H9 (cell line): ENCODE measurements at regions not wholly inside any gene's neighbourhood (a gene's known extent, or its start where the extent isn't known, plus 50 kb on each side); places are given as distances from the start of the nearest gene placed in this dataset.

Source experiments
- DNase-seq: peaks from one replicate; pipeline ENCODE4 v3.0.0-alpha.2; 2017
- H2AFZ ChIP-seq: one replicate; pipeline ENCODE4 v1.6.1; 2013; ENCODE audit warnings: mild to moderate bottlenecking, low read length, control low read depth, moderate library complexity
- H2AK5ac ChIP-seq: 2 replicates; pipeline ENCODE4 v1.6.1; 2013; ENCODE audit warnings: low read length, control low read depth, mixed read lengths; ENCODE audit not compliant: insufficient read length
- H2BK120ac ChIP-seq: one replicate; pipeline ENCODE4 v1.6.1; 2013; ENCODE audit warnings: low read depth, mild to moderate bottlenecking, low read length, control low read depth, inconsistent platforms; ENCODE audit not compliant: poor library complexity, severe bottlenecking
- H2BK12ac ChIP-seq: 2 replicates; pipeline ENCODE4 v1.6.1; 2013; ENCODE audit warnings: low read length, control low read depth, mixed read lengths, low read depth; ENCODE audit not compliant: insufficient read length
- H2BK15ac ChIP-seq: 2 replicates; pipeline ENCODE4 v1.6.1; 2013; ENCODE audit warnings: low read depth, low read length, control low read depth
- H2BK20ac ChIP-seq: one replicate; pipeline ENCODE4 v1.6.1; 2013; ENCODE audit warnings: low read depth, mild to moderate bottlenecking, low read length, control low read depth, inconsistent platforms; ENCODE audit not compliant: poor library complexity, severe bottlenecking
- H2BK5ac ChIP-seq: 2 replicates; pipeline ENCODE4 v1.6.1; 2013; ENCODE audit warnings: low read length, control low read depth, mixed read lengths; ENCODE audit not compliant: insufficient read length
- H3K14ac ChIP-seq: 2 replicates; pipeline ENCODE4 v1.6.1; 2013; ENCODE audit warnings: low read length, control low read depth; ENCODE audit not compliant: insufficient read depth
- H3K18ac ChIP-seq: 2 replicates; pipeline ENCODE4 v1.6.1; 2013; ENCODE audit warnings: low read depth, mild to moderate bottlenecking, mixed read lengths, low read length, control low read depth; ENCODE audit not compliant: insufficient read length
- H3K23ac ChIP-seq: 2 replicates; pipeline ENCODE4 v1.6.1; 2013; ENCODE audit warnings: low read length, control low read depth, mixed read lengths, low read depth; ENCODE audit not compliant: insufficient read length
- H3K23me2 ChIP-seq: 2 replicates; pipeline ENCODE4 v1.6.1; 2013; ENCODE audit warnings: low read depth, mild to moderate bottlenecking, mixed read lengths, low read length, control low read depth; ENCODE audit not compliant: insufficient read length, poor library complexity, severe bottlenecking
- H3K27ac ChIP-seq: 2 replicates; pipeline ENCODE4 v1.5.1; 2013; ENCODE audit warnings: low read length, control low read depth, mixed read lengths, low read depth; ENCODE audit not compliant: insufficient read length
- H3K27me3 ChIP-seq: 2 replicates; pipeline ENCODE4 v1.6.1; 2013; ENCODE audit warnings: low read length, control low read depth, inconsistent platforms; ENCODE audit not compliant: insufficient read depth
- H3K4ac ChIP-seq: 2 replicates; pipeline ENCODE4 v1.6.1; 2013; ENCODE audit warnings: low read depth, mild to moderate bottlenecking, control low read depth, inconsistent platforms, low read length, moderate library complexity
- H3K4me1 ChIP-seq: 2 replicates; pipeline ENCODE4 v1.6.1; 2013; ENCODE audit warnings: low read length, control low read depth, inconsistent platforms; ENCODE audit not compliant: insufficient read depth
- H3K4me2 ChIP-seq: 2 replicates; pipeline ENCODE4 v1.6.1; 2013; ENCODE audit warnings: low read length, control low read depth, mixed read lengths; ENCODE audit not compliant: insufficient read length, insufficient read depth
- H3K56ac ChIP-seq: 2 replicates; pipeline ENCODE4 v1.6.1; 2013; ENCODE audit warnings: low read depth, mild to moderate bottlenecking, mixed read lengths, low read length, control low read depth; ENCODE audit not compliant: insufficient read length
- H3K79me1 ChIP-seq: 2 replicates; pipeline ENCODE4 v1.6.1; 2013; ENCODE audit warnings: low read depth, mild to moderate bottlenecking, moderate library complexity, low read length, control low read depth, inconsistent platforms; ENCODE audit not compliant: insufficient read depth, poor library complexity, severe bottlenecking
- H3K79me2 ChIP-seq: 2 replicates; pipeline ENCODE4 v1.6.1; 2013; ENCODE audit warnings: low read length, control low read depth, inconsistent platforms; ENCODE audit not compliant: insufficient read depth
- H3K9ac ChIP-seq: 2 replicates; pipeline ENCODE4 v1.6.1; 2013; ENCODE audit warnings: low read length, control low read depth, mixed read lengths; ENCODE audit not compliant: insufficient read length; ENCODE audit errors: extremely low read depth
- H3K9me3 ChIP-seq: one replicate; pipeline ENCODE4 v1.6.1; 2013; ENCODE audit warnings: low read depth, low read length, inconsistent platforms; ENCODE audit not compliant: control insufficient read depth
- H3T11ph ChIP-seq: one replicate; pipeline ENCODE4 v1.6.1; 2013; ENCODE audit warnings: mild to moderate bottlenecking, low read length, control low read depth, inconsistent platforms
- H4K20me1 ChIP-seq: one replicate; pipeline ENCODE4 v1.6.1; 2013; ENCODE audit not compliant: control insufficient read depth, insufficient read length, insufficient read depth
- H4K5ac ChIP-seq: 2 replicates; pipeline ENCODE4 v1.6.1; 2013; ENCODE audit warnings: low read depth, mild to moderate bottlenecking, mixed read lengths, low read length, control low read depth; ENCODE audit not compliant: insufficient read length
- H4K8ac ChIP-seq: replicated peaks from 2 replicates; pipeline ENCODE4 v1.6.1; 2013; ENCODE audit warnings: low read length, control low read depth, mixed read lengths, low read depth; ENCODE audit not compliant: insufficient read length
- H4K91ac ChIP-seq: 2 replicates; pipeline ENCODE4 v1.6.1; 2013; ENCODE audit warnings: low read depth, mild to moderate bottlenecking, moderate library complexity, mixed read lengths, low read length, control low read depth; ENCODE audit not compliant: insufficient read length
- H3K27ac Mint-ChIP-seq, 3 experiments: 2 replicates in 2 of 3; 3 replicates in 1 of 3; pipeline ENCODE4 v1.8.0; 2020 to 2021; ENCODE audit warnings: mixed read lengths in 3 of 3, mild to moderate bottlenecking in 1 of 3, moderate library complexity in 1 of 3
- H3K27me3 Mint-ChIP-seq: 2 replicates; pipeline ENCODE4 v1.8.0; 2021; ENCODE audit warnings: low read depth, mild to moderate bottlenecking, moderate library complexity, mixed read lengths
- H3K36me3 Mint-ChIP-seq, 3 experiments: 2 replicates in 2 of 3; 3 replicates in 1 of 3; pipeline ENCODE4 v1.8.0; 2020 to 2021; ENCODE audit warnings: low read depth in 3 of 3, mixed read lengths in 3 of 3; ENCODE audit not compliant: insufficient read depth in 1 of 3
- H3K4me1 Mint-ChIP-seq, 2 experiments: 2 replicates each; pipeline ENCODE4 v1.8.0; 2020; ENCODE audit warnings: mixed read lengths in 2 of 2
- H3K4me3 Mint-ChIP-seq, 2 experiments: 2 replicates in 1 of 2; 3 replicates in 1 of 2; pipeline ENCODE4 v1.8.0; 2020 to 2021; ENCODE audit warnings: mild to moderate bottlenecking in 2 of 2, mixed read lengths in 2 of 2, moderate library complexity in 1 of 2
- H3K9me3 Mint-ChIP-seq, 2 experiments: 2 replicates in 1 of 2; 3 replicates in 1 of 2; pipeline ENCODE4 v1.8.0; 2020; ENCODE audit warnings: mild to moderate bottlenecking in 2 of 2, mixed read lengths in 2 of 2, moderate library complexity in 1 of 2
- CTCF ChIP-seq: fragments of 200-600 bp; sonication (generic); conservative IDR thresholded peaks from 3 replicates; pipeline ENCODE4 v1.8.0; 2021; ENCODE audit warnings: antibody characterized with exemption, mild to moderate bottlenecking
- WGBS: extraction: QIAGEN DNeasy Blood & Tissue Kit; methylation state at CpG from one replicate; pipeline ENCODE4 v1.1.7; 2013; ENCODE audit warnings: missing lambda C conversion rate, low lambda C conversion rate, mixed read lengths; ENCODE audit not compliant: insufficient read length; ENCODE audit errors: extremely low coverage; 5-methylcytosine and 5-hydroxymethylcytosine counted together

- Histone ChIP-seq H2AFZ (no peak overlapping the region), H3K56ac (no peak overlapping the region), H3K79me1 (no peaks in the 10 kb centered on the region), H4K20me1 (no peaks in the 10 kb centered on the region), H2BK12ac (no peak overlapping the region), H2BK5ac (no peak overlapping the region), H3K23ac (no peak overlapping the region), H4K5ac (no peak overlapping the region), H2BK20ac (no peak overlapping the region), H3K4me2 (no peak overlapping the region), H4K91ac (no peak overlapping the region), H2BK120ac (no peak overlapping the region), H3K18ac (no peak overlapping the region), H2AK5ac (no peak overlapping the region), H3K4me1 (no peaks in the 10 kb centered on the region; the same call in 1 of the 2 replicates), H4K8ac (no peak overlapping the region), H3K9ac (no peak overlapping the region), H3K14ac (no peak overlapping the region), H3K79me2 (no peaks in the 10 kb centered on the region), H2BK15ac (no peak overlapping the region), H3K4ac (no peak overlapping the region), H3K9me3 (no peaks in the 10 kb centered on the region), H3K27ac (no peak overlapping the region), H3K27me3 (no peaks in the 10 kb centered on the region), H3T11ph (no peak overlapping the region), H3K23me2 (no peaks in the 10 kb centered on the region)
- Mint-ChIP-seq H3K4me1 (peaks cover 1 to 4% of the 10 kb centered on the region in 2 experiments), H3K27ac (no peak overlapping the region), H3K9me3 (no peaks in the 10 kb centered on the region), H3K4me3 (no peak overlapping the region), H3K36me3 (no peaks in the 10 kb centered on the region), H3K27me3 (peaks cover 3% of the 10 kb centered on the region)
- WGBS, result no CpG with 5 or more reads among the region's 13 CpGs
- no peak for TF ChIP-seq CTCF
- no peak for DNase-seq
Measured at GRCh38 chr5:171541341-171541776, 121.9 kb downstream of the FGF18 start.
